ELF-1 (cell line): ENCODE measurements at regions not wholly inside any gene's neighbourhood (a gene's known extent, or its start where the extent isn't known, plus 50 kb on each side); places are given as distances from the start of the nearest gene placed in this dataset.
A peak's percentile ranks its signal among the peaks of the same experiment; 100 is the strongest.

Experiments used
- DNase-seq: peaks from one replicate; pipeline ENCODE4 v3.0.0-alpha.2; 2016; ENCODE audit warnings: low read depth, low spot score

DNA sequence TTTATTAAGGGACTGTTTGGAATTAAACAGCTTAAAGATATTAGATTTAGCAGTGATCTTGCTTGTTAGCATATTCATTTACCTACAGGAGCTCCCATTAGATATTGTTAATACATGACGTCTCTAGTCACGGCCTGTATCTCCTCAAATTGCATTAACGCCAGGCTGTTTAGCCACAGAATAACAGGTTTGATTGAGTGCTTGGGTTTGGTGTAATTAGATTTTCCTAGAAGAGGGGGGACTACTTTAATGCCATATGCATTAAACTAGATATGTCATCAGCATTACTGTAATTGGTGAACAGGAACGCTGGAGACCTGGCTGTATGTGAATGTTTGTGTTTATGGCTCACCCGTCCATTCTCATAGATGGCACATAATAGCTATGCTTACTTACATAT, 841.4 kb upstream of the NR2F2 start:
- no peak for DNase-seq

DNA sequence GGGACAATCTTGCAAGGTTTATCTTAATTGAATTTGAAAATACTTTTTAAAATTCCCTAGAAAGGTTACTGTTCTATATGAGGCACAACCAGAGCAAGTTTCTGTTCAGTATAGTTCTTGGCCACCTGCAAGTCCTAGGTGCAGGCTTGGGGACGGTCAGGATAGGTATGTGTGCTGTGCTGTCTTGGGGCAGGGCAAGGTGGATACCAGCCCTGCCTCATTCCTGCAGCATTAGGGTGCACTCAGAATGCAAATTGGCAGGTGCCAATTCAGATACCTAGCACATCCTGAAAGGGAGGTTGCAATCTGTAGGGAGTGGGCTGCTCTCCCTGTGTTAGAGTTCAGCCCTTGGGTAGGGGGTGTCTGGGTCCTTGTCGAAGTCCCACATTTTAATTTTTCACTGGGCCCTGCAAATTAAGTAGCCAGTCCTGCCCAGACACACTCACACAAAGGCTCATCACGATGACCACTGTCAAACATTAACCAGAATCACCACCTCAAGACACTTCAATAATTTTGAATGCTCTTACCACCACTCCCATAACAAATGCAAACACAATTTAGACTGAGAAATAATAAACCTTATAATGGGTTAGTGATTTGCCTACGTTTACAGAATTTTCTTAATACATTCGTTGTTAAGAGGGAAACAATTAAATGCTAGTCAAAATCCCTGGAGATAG, 838.0 kb upstream of the NR2F2 start:
- no peak for DNase-seq

DNA sequence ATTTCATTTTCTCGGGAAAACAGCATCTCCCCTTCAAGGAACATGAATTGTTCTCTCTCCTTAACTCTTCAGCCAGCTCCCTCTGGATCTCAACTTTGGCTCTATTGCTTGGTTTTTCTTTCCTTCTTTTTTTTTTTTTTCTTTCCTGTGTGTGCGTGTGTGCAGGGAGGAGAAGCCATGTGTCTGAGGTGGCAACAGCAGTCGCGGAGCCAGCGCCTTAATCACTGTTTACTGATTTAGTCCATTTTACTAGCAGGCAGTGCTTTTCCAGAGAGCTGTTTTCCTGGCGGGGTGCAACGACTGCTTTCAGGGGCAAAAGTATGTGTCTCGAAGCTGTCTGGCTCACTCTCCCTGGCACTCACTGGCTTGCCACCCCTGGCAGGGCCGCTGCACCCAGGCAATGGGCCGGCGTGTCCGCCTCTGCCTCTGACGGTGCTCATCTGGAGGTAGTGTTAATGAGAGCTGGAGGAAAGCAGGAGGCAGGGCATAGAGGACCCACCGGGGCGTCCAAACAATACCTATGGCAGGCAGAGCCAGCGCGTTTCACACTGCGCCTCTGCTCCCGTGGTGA, 835.4 kb upstream of the NR2F2 start:
- DNase-seq, result peak; percentile 3

- DNase-seq, result no peak
Measured at GRCh38 chr15:95497634-95498033, 832.9 kb upstream of the NR2F2 start.

DNA sequence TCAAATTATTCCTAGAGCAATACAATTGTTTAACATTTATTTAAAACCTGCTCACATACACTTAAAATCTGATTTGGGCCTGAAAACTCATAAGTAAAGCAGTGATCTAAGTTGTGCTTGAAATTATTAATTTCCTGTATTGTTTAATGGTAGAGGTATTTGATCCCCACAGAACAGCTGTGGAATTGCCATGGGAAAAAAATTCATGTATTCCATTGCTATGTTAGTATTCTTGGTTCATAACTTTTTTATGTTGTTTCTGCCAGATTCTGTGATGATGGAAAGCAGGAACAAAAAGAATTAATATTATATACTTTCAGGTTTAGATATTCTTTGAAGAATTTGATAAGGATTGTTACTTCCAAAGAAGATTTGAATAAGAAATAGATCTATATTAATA, 831.5 kb upstream of the NR2F2 start:
- no peak for DNase-seq

- DNase-seq, result no peak
Measured at GRCh38 chr15:95499397-95499796, 831.1 kb upstream of the NR2F2 start.

- no peak for DNase-seq
Measured at GRCh38 chr15:95501865-95502264, 828.6 kb upstream of the NR2F2 start.

- DNase-seq, result no peak
Measured at GRCh38 chr15:95503107-95503506, 827.4 kb upstream of the NR2F2 start.

DNA sequence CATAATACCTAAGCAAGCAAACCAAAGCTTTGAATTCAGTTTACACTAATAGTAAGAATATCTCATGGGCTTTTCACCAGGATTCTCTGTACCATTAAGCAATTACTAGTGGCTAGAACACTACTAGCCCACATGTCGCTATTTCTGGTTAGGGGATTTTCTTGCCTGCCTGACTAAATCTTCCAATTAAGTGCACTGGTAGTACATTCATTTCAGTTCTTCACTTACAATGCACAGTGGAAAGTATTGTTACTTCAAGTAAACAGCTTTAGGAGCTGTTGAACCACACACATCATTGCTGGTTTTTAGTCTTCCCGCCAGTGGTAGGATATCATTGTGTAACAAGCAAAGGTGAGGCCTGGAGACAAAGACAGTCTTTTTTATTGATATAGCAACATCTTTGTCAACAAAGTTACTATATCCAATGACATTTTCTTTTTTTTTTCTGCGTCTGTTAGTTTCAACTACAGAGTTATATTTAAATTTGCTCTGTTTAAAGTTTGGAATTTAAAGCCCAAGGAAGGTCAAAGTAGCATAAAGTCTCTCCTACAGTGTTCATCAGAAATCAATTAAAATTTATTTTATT, 826.8 kb upstream of the NR2F2 start:
- no peak for DNase-seq

GRCh38 chr15:95511671-95512070, 818.8 kb upstream of the NR2F2 start:
- DNase-seq, result no peak

DNA sequence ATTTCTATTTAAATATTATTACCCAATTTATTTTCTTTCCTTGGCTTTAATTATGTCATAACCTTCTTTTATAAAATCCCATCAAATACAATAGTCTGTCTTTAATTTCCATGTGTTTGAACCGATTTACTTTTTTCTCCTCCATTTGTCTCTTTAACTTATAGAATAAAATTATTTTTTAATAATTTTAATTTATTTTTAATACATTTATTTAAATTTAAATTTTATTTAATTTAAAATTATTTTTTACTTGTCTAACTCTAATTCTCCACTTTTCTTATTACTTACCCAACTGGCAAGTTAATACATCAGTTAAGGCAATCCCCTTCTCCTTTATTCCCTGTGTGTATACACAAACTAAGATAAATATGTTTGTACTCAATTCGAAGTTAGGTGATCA, 817.6 kb upstream of the NR2F2 start:
- no peak for DNase-seq

DNA sequence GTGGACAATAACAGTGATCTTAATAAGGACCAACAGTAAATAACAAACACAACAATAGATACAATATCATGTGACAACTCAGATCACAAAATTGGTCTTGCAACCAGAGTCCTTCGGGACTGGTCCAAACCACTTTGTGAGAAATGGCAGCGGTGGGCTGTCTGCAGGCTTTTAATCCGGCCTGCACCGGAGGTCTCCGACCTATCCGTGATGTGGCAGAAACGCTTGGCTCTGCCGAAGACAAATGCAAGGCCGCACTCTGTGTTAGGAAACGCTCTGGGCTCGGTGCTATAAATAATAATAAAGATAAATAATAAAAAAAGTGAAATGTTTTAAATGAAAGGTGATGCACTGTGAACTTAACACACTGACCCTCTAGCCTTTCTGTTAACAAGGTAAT, 810.6 kb upstream of the NR2F2 start:
- DNase-seq, result no peak

DNA sequence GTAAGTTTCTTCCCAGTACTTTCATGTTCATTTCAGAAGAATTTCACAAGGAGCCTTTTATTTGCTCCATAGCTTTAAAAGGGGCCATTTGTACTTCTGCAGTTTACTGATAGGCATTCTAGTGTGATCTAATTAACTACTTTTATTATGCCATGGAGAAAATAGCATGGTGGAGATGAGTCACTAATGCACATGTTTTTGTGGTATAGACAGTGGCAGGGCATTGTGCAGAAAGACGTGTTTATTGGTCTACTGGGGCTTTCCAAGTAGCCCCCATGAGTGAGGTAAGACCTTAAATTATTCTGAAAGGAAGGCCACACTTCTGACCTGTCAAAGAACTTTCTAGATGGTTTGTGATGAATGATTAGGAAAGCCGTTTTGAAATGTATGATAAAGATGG, 810.0 kb upstream of the NR2F2 start:
- DNase-seq, result no peak

DNA sequence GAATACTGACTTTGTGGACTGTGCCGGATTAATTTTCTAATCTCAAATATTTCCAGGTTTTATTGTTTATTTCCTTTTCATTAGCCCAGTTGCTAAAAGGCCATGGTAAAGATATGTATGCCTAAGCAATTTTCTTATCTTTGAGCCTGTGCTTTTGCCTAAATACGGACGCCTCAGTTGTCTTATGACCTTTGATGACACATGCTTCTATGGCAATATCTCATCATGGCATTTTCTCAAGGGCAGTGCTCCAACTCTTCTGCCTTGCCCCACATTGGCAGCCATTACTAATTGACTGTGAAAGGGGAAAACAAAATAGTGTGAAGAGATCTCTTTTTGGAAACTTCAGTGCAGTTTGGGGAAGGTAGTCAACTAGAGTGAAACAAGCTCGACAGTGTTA, 809.6 kb upstream of the NR2F2 start:
- no peak for DNase-seq

DNA sequence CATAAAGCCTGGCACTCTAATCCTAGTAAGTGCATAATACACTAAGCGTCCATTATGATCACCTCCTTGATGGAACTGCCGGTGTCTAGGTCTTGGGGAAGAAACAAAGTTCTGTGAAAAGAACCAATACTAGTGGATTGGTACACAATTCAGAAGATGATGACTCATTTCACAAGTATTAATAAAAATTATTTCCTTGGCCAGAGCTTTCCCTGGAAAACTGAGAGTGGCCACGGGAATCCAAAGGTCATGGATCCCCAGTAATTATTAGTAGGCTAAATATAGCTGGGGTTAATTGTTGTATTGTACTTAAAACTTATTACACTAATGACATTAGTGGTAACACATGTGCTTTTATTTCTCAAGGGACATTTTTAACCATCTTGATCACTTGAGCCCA, 808.0 kb upstream of the NR2F2 start:
- DNase-seq, result no peak

GRCh38 chr15:95528920-95529319, 801.6 kb upstream of the NR2F2 start:
- no peak for DNase-seq

DNA sequence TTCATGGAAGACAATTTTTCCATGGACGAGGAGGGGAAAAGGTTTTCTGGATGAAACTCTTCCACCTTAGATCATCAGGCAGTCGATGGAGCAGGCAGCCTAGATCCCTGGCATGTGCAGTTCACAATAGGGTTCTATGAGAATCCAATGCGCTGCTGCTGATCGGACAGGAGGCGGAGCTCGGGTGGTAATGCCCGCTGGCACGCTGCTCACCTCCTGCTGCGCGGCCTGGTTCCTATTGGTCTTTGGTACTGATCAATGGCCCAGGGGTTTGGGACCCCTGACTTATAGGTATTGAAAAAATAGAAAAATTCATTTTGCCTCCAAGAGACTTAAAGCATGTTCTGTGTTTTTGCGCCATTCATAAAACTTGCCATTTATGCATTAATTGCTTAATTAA, 793.9 kb upstream of the NR2F2 start:
- DNase-seq, result no peak

- no peak for DNase-seq
Measured at GRCh38 chr15:95538693-95539092, 791.8 kb upstream of the NR2F2 start.

- DNase-seq, result no peak
Measured at GRCh38 chr15:95541301-95541700, 789.2 kb upstream of the NR2F2 start.

GRCh38 chr15:95549168-95549738, 781.2 kb upstream of the NR2F2 start:
- no peak for DNase-seq

- DNase-seq, result no peak
Measured at GRCh38 chr15:95550702-95551101, 779.8 kb upstream of the NR2F2 start.

- DNase-seq, result no peak
Measured at GRCh38 chr15:95556225-95556624, 774.3 kb upstream of the NR2F2 start.

GRCh38 chr15:95556866-95557225, 773.7 kb upstream of the NR2F2 start:
- peak; percentile 11 for DNase-seq
